ENCODE measurements at regions not wholly inside any gene's neighbourhood (a gene's known extent, or its start where the extent isn't known, plus 50 kb on each side); places are given as distances from the start of the nearest gene placed in this dataset.
"Not testable (repeated sequence)": the region's sequence is repeated elsewhere in the genome, so short reads cannot be mapped to it uniquely, and the experiment has no call there.

DNA sequence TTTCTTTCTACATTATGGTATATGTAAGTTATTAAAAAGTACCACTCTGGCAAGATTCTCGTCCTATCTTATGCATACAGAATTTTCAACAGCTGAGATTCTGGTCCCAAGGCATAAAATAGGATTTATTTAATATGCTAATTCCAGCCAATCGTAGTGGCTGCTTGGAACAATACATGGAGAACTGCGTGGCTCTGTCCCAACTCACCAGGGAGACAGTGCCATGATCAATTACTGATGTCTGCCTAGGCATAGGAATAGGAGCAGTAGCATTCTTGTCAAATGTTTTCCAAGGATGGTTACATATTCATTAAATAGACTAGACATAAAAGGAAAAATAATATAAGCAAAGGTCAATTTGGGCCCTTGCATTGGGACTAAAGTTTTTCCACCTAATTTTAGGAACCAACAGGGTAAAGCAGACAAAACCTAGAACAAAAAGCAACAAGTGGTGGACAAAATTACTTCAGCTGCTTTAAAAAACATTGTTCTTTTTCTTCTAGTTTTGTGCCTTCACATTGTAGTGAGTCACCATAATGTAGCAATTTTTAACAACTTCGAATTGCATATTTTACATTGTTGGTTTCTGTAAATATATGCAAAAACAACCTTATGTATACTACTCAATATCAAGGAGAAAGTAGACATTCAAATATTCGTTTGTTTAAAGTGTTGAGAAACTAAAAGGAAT is 232.8 kb upstream of the ATP5MC3 start:
- intact Hi-C loops (cut with DNase I), result no loop called here
- WGBS, 2 donors, result 74 to 80% methylated on average over 5 of the region's 5 CpGs
- Histone ChIP-seq H3K4me3 (no peak overlapping the region), H3K36me3 (no peaks in the 10 kb centered on the region), H3K9me3 (no peaks in the 10 kb centered on the region), H3K27ac (no peak overlapping the region), H3K4me1 (peaks cover 0 to 7% (median 0%) of the 10 kb centered on the region in 4 donors), H3K27me3 (no peaks in the 10 kb centered on the region)
- no peak for DNase-seq
- TF ChIP-seq POLR2AphosphoS5 (IDR thresholded peaks at IDR 0.05) (no peak), EP300 (IDR thresholded peaks at IDR 0.05) (no peak), POLR2A (IDR thresholded peaks at IDR 0.05) (no peak)
- TF ChIP-seq, protein P1, sequence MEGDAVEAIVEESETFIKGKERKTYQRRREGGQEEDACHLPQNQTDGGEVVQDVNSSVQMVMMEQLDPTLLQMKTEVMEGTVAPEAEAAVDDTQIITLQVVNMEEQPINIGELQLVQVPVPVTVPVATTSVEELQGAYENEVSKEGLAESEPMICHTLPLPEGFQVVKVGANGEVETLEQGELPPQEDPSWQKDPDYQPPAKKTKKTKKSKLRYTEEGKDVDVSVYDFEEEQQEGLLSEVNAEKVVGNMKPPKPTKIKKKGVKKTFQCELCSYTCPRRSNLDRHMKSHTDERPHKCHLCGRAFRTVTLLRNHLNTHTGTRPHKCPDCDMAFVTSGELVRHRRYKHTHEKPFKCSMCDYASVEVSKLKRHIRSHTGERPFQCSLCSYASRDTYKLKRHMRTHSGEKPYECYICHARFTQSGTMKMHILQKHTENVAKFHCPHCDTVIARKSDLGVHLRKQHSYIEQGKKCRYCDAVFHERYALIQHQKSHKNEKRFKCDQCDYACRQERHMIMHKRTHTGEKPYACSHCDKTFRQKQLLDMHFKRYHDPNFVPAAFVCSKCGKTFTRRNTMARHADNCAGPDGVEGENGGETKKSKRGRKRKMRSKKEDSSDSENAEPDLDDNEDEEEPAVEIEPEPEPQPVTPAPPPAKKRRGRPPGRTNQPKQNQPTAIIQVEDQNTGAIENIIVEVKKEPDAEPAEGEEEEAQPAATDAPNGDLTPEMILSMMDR (IDR thresholded peaks at IDR 0.05), result no peak

DNA sequence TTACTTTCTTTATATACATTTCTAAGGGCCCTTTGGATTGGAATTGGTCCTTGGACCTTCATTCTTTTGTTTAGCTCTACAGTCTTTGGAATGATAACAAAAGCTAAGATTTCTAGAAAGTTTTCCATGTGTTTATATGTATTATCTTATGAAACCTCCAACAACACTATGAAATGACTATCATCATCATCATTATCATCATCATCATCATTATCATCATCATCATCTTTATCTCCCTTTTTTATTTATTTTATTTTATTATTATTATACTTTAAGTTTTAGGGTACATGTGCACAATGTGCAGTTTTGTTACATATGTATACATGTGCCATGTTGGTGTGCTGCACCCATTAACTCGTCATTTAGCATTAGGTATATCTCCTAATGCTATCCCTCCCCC is 229.4 kb upstream of the ATP5MC3 start:
- no CpG with 5 or more reads among the region's 1 CpG for WGBS, 2 donors
- H3K9me3 ChIP-seq; H3K4me1 ChIP-seq; DNase-seq; H3K27me3 ChIP-seq; H3K27ac ChIP-seq; H3K4me3 ChIP-seq; intact Hi-C loops (cut with DNase I); H3K36me3 ChIP-seq: not testable (repeated sequence)

DNA sequence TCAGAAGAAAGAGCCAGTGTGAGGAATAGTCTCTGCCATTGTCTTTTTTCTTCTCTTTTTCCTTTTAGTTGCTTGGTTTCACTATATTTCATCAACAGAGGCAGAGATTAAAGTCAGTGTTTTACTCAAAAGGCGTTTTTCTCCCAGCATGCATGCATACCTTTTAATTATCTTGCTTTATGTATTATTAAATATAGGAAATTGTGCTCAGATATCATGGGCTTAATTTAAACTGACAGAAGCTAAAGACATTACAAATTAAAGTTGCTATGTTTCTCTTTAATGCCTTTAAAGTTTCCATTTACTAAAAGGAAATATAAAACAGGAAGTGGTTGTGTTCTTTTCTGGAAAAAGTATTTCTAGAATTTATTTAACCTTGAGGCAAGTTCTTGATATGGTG is 223.3 kb upstream of the ATP5MC3 start:
- no peak for DNase-seq
- Histone ChIP-seq H3K4me1 (no peaks in the 10 kb centered on the region), H3K36me3 (no peaks in the 10 kb centered on the region), H3K9me3 (no peaks in the 10 kb centered on the region), H3K27me3 (no peaks in the 10 kb centered on the region), H3K4me3 (no peak overlapping the region), H3K27ac (no peak overlapping the region)
- 61 to 67% methylated on average over 1 of the region's 1 CpG for WGBS, 2 donors
- TF ChIP-seq POLR2AphosphoS5 (IDR thresholded peaks at IDR 0.05) (no peak), POLR2A (IDR thresholded peaks at IDR 0.05) (no peak), EP300 (IDR thresholded peaks at IDR 0.05) (no peak)
- TF ChIP-seq, protein P1 (IDR thresholded peaks at IDR 0.05), result no peak
- intact Hi-C loops (cut with DNase I), result no loop called here

DNA sequence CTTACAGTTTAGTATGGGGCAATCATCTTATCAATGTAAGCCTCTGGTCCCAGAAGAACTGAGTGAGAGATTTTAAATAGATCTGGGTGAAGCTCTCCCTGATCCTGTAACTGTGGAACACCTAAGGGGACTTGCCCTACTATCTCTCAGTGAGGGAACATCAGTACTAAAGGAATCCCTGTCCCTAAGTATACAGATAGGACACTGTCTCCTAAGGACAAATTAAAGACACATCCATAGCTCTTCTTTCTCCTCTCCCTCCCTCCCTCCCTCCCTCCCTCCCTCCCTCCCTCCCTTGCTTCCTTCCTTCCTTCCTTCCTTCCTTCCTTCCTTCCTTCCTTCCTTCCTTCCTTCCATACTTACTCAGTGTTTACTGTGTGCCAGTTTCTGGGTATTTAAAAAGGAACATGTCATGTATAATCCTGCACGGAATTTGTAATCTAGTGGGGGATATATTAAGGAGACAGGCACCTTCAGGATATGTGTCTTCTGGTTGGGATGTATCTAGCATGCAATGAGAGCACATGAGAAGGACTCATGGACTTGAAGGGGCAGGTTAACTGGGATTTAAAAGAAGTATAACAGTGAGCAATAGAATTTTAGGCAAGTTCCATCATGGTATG is 222.2 kb upstream of the ATP5MC3 start:
- no peak overlapping the region for H3K4me3 ChIP-seq
- intact Hi-C loops (cut with DNase I), result no loop called here
- no peak overlapping the region for H3K27ac ChIP-seq
- H3K36me3 ChIP-seq, result no peaks in the 10 kb centered on the region
- no peaks in the 10 kb centered on the region for H3K4me1 ChIP-seq
- no peaks in the 10 kb centered on the region for H3K27me3 ChIP-seq
- WGBS, 2 donors, result 85 to 87% methylated on average over 1 of the region's 1 CpG
- DNase-seq, result no peak
- H3K9me3 ChIP-seq, result no peaks in the 10 kb centered on the region
- TF ChIP-seq POLR2AphosphoS5 (IDR thresholded peaks at IDR 0.05), result no peak
- no peak for TF ChIP-seq POLR2A (IDR thresholded peaks at IDR 0.05)
- TF ChIP-seq, protein P1 (IDR thresholded peaks at IDR 0.05), result no peak
- no peak for TF ChIP-seq EP300 (IDR thresholded peaks at IDR 0.05)

DNA sequence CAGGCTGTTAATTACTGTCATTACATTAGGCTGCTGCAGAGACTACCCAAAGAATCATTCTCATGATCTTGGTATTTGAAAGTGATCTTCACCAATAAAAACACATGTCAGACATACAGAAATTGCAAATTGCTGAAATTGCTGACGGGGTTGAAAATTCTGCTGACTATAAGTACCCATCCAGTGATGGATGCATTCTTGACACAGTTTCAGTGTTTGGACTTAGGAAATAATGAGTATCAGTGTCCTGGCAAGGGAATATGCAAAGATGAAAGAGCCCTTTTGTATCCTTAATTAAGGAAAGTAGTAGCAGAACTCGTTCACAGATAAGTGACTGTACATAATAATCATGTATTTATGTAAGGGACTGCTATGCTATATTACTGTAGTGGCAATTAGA is 221.1 kb upstream of the ATP5MC3 start:
- Histone ChIP-seq H3K4me1 (no peaks in the 10 kb centered on the region), H3K27me3 (no peaks in the 10 kb centered on the region), H3K27ac (no peak overlapping the region), H3K9me3 (no peaks in the 10 kb centered on the region), H3K4me3 (no peak overlapping the region), H3K36me3 (no peaks in the 10 kb centered on the region)
- 54 to 63% methylated on average over 2 of the region's 2 CpGs for WGBS, 2 donors
- intact Hi-C loops (cut with DNase I), result no loop called here
- DNase-seq, result no peak
- TF ChIP-seq, protein P1 (IDR thresholded peaks at IDR 0.05), result no peak
- TF ChIP-seq POLR2AphosphoS5 (IDR thresholded peaks at IDR 0.05) (no peak), EP300 (IDR thresholded peaks at IDR 0.05) (no peak), POLR2A (IDR thresholded peaks at IDR 0.05) (no peak)
